ENCODE measurements at regions not wholly inside any gene's neighbourhood (a gene's known extent, or its start where the extent isn't known, plus 50 kb on each side); places are given as distances from the start of the nearest gene placed in this dataset.

DNA sequence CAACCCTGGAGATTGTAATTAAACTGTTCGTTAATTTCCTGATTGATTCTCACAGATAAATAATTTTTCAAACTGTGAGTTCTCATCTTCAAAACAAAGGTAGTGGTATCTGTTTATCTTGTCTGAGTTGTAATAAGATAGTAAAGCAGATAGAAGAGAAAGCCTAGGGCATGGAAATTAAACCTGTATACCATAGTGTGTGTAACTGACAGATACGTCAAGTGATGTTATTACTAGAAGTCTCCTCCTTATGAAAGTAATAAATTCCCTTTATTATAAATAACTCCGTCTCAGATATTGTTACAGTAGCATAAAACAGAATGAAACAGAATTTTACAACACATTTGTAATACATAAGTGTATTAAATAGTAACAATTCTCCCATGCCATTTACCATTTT lies 1065.1 kb downstream of the SLITRK1 start:
- Histone ChIP-seq H3K9ac (ENCODE audit: insufficient read depth, low read length, poor library complexity, severe bottlenecking) (no peak overlapping the region), H3K79me2 (ENCODE audit: insufficient read depth, low read length) (no peaks in the 10 kb centered on the region), H3K36me3 (replicated peaks in 1 of 2; ENCODE audit: control insufficient read depth in 1 of 2, insufficient read depth in 2 of 2, low read length in 2 of 2) (no peaks in the 10 kb centered on the region), H2AFZ (ENCODE audit: insufficient read depth, low read depth, low read length, poor library complexity, severe bottlenecking) (no peak overlapping the region), H3K4me1 (ENCODE audit: control insufficient read depth in 1 of 2, insufficient read depth in 2 of 2, low read length in 2 of 2) (no peaks in the 10 kb centered on the region), H3K4me2 (replicated peaks; ENCODE audit: extremely low read depth, low read length, poor library complexity, severe bottlenecking) (no peak overlapping the region), H4K20me1 (ENCODE audit: insufficient read depth, low read length) (no peaks in the 10 kb centered on the region), H3K27ac (ENCODE audit: low read depth in 1 of 2, low read length in 2 of 2) (no peak overlapping the region), H3K9me3 (replicated peaks in 1 of 2; ENCODE audit: control insufficient read depth in 1 of 2, insufficient read depth in 1 of 2, low read length in 2 of 2) (peaks cover 0 to 11% of the 10 kb centered on the region in 2 donors), H3K27me3 (ENCODE audit: control insufficient read depth in 2 of 2, insufficient read depth in 2 of 2, low read length in 2 of 2) (no peaks in the 10 kb centered on the region), H3K4me3 (replicated peaks in 1 of 3; ENCODE audit: low read depth in 2 of 3, low read length in 3 of 3) (no peak overlapping the region)
- H3K36me3 Mint-ChIP-seq: no peaks in the 10 kb centered on the region
- no peak overlapping the region for H3K27ac Mint-ChIP-seq
- no peaks in the 10 kb centered on the region for H3K4me1 Mint-ChIP-seq
- no CpG with 5 or more reads among the region's 3 CpGs for WGBS (ENCODE audit: insufficient coverage)
- intact Hi-C loops (cut with micrococcal nuclease): no loop called here
- H3K4me3 Mint-ChIP-seq: no peak overlapping the region
- H3K9me3 Mint-ChIP-seq: peaks cover 3 to 11% (median 8%) of the 10 kb centered on the region in 7 donors
- DNase-seq: no peak
- no peaks in the 10 kb centered on the region for H3K27me3 Mint-ChIP-seq (ENCODE audit: low read depth in 3 of 3)
- TF ChIP-seq, protein P1, sequence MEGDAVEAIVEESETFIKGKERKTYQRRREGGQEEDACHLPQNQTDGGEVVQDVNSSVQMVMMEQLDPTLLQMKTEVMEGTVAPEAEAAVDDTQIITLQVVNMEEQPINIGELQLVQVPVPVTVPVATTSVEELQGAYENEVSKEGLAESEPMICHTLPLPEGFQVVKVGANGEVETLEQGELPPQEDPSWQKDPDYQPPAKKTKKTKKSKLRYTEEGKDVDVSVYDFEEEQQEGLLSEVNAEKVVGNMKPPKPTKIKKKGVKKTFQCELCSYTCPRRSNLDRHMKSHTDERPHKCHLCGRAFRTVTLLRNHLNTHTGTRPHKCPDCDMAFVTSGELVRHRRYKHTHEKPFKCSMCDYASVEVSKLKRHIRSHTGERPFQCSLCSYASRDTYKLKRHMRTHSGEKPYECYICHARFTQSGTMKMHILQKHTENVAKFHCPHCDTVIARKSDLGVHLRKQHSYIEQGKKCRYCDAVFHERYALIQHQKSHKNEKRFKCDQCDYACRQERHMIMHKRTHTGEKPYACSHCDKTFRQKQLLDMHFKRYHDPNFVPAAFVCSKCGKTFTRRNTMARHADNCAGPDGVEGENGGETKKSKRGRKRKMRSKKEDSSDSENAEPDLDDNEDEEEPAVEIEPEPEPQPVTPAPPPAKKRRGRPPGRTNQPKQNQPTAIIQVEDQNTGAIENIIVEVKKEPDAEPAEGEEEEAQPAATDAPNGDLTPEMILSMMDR (IDR thresholded peaks at IDR 0.05): no peak

DNA sequence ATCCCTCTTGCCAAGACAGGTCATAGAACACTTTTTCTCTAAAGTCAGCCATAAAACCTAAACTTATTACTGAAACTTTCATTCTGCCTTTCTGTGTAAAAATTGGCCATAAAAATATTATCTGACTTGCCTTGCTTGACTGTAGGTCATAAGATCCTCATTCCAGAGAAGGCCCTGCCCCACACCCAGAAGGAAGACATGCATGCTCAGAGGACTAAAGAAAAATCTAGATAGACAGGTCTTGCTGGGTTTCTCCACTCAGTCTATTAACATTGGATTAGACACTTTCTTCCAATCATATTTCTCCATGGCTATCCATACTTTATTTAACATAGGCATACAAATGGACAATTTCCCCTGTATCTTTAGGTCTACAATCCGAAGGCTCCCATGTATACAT lies 1066.5 kb downstream of the SLITRK1 start:
- TF ChIP-seq, protein P1 (IDR thresholded peaks at IDR 0.05): no peak
- Histone ChIP-seq H3K9me3 (replicated peaks in 1 of 2; ENCODE audit: control insufficient read depth in 1 of 2, insufficient read depth in 1 of 2, low read length in 2 of 2) (peaks cover 3 to 11% of the 10 kb centered on the region in 2 donors), H3K36me3 (replicated peaks in 1 of 2; ENCODE audit: control insufficient read depth in 1 of 2, insufficient read depth in 2 of 2, low read length in 2 of 2) (no peaks in the 10 kb centered on the region), H3K4me3 (replicated peaks in 1 of 3; ENCODE audit: low read depth in 2 of 3, low read length in 3 of 3) (no peak overlapping the region), H3K27ac (ENCODE audit: low read depth in 1 of 2, low read length in 2 of 2) (no peak overlapping the region), H3K9ac (ENCODE audit: insufficient read depth, low read length, poor library complexity, severe bottlenecking) (no peak overlapping the region), H3K79me2 (ENCODE audit: insufficient read depth, low read length) (no peaks in the 10 kb centered on the region), H3K4me2 (replicated peaks; ENCODE audit: extremely low read depth, low read length, poor library complexity, severe bottlenecking) (no peak overlapping the region), H4K20me1 (ENCODE audit: insufficient read depth, low read length) (no peaks in the 10 kb centered on the region), H3K27me3 (ENCODE audit: control insufficient read depth in 2 of 2, insufficient read depth in 2 of 2, low read length in 2 of 2) (no peaks in the 10 kb centered on the region), H2AFZ (ENCODE audit: insufficient read depth, low read depth, low read length, poor library complexity, severe bottlenecking) (no peak overlapping the region), H3K4me1 (ENCODE audit: control insufficient read depth in 1 of 2, insufficient read depth in 2 of 2, low read length in 2 of 2) (no peaks in the 10 kb centered on the region)
- Mint-ChIP-seq H3K27me3 (ENCODE audit: low read depth in 3 of 3) (no peaks in the 10 kb centered on the region), H3K9me3 (peaks cover 3 to 14% (median 10%) of the 10 kb centered on the region in 7 donors), H3K27ac (no peak overlapping the region), H3K36me3 (no peaks in the 10 kb centered on the region), H3K4me1 (no peaks in the 10 kb centered on the region), H3K4me3 (no peak overlapping the region)
- no peak for DNase-seq
- intact Hi-C loops (cut with micrococcal nuclease): no loop called here
- no CpG with 5 or more reads among the region's 1 CpG for WGBS (ENCODE audit: insufficient coverage)

All from CD14-positive monocyte (primary cell).